GM12878 (cell line): ENCODE measurements at regions not wholly inside any gene's neighbourhood (a gene's known extent, or its start where the extent isn't known, plus 50 kb on each side); places are given as distances from the start of the nearest gene placed in this dataset.

Experiments
- ATAC-seq: fragments of 200-7000 bp; cut with Tn5 transposase; 3 replicates; pipeline ENCODE4 v1.9.1; 2020; ENCODE audit warnings: mild to moderate bottlenecking, moderate library complexity
- BruUV-seq: library from RNA; stranded (reverse); fragments of 400-500 nt; replicated peaks from 2 replicates; lab custom pipeline; 2021; lab: Mats Ljungman, UMichigan
- CTCF ChIA-PET: fragments of 300-600 bp; sonication (Branson Sonifier 250); formaldehyde crosslinking; extraction: SDS; loops from one replicate; lab custom pipeline; 2021; ENCODE audit warnings: inconsistent platforms; lab: Yijun Ruan, JAX
- POLR2A ChIA-PET: fragments of 350-600 bp; formaldehyde crosslinking; extraction: SDS; loops from one replicate; lab custom pipeline; 2021; ENCODE audit warnings: inconsistent platforms; lab: Charles Lee
- RAD21 ChIA-PET: fragments of 300-600 bp; sonication (Branson Sonifier 250); formaldehyde crosslinking; loops from one replicate; lab custom pipeline; 2023; ENCODE audit warnings: antibody characterized with exemption; ENCODE audit not compliant: unreplicated experiment; lab: Charles Lee
- SMC1A ChIA-PET: fragments of 300-600 bp; sonication (Branson Sonifier 250); formaldehyde crosslinking; loops from one replicate; lab custom pipeline; 2023; ENCODE audit not compliant: unreplicated experiment, uncharacterized antibody; lab: Charles Lee
- DNase-seq: peaks from one replicate; pipeline ENCODE4 v3.0.0-alpha.2; 2011; ENCODE audit warnings: low read depth, low spot score
- FAIRE-seq: peaks from 3 replicates; lab custom pipeline; 2011; peaks lifted over from hg19 to GRCh38; lab: Jason Lieb, UNC
- H2AFZ ChIP-seq: 2 replicates; pipeline ENCODE4 v1.6.0; 2011; ENCODE audit warnings: low read depth, low read length, control low read depth; ENCODE audit not compliant: control insufficient read depth
- H3K27ac ChIP-seq: 2 replicates; pipeline ENCODE4 v1.5.1; 2011; ENCODE audit warnings: control low read depth; ENCODE audit not compliant: control insufficient read depth, insufficient read depth
- H3K27me3 ChIP-seq, 2 experiments: replicated peaks in 1 of 2; 2 replicates each; pipeline versions ENCODE4 v1.6.0 to v1.6.1; 2011; ENCODE audit warnings: low read length in 1 of 2; ENCODE audit not compliant: control insufficient read depth in 2 of 2, insufficient read depth in 2 of 2
- H3K36me3 ChIP-seq, 2 experiments: 2 replicates each; pipeline ENCODE4 v1.5.1; 2011; ENCODE audit warnings: low read length in 1 of 2; ENCODE audit not compliant: control insufficient read depth in 2 of 2, insufficient read depth in 2 of 2
- H3K4me1 ChIP-seq: 2 replicates; pipeline ENCODE4 v1.6.1; 2011; ENCODE audit warnings: mild to moderate bottlenecking, low read length, moderate library complexity, mixed read lengths; ENCODE audit not compliant: control insufficient read depth, insufficient read depth
- H3K4me2 ChIP-seq: 2 replicates; pipeline ENCODE4 v1.6.0; 2011; ENCODE audit warnings: control low read depth; ENCODE audit not compliant: control insufficient read depth, insufficient read depth
- H3K4me3 ChIP-seq: fragments of 200-600 bp; sonication (generic); 2 replicates; pipeline ENCODE4 v1.5.1; 2016
- H3K79me2 ChIP-seq: 2 replicates; pipeline ENCODE4 v1.6.0; 2011; ENCODE audit warnings: low read length; ENCODE audit not compliant: control insufficient read depth, insufficient read depth
- H3K9ac ChIP-seq: 2 replicates; pipeline ENCODE4 v1.8.0; 2011; ENCODE audit warnings: low read length, control low read depth, mixed read lengths; ENCODE audit not compliant: control insufficient read depth, insufficient read depth
- H3K9me3 ChIP-seq: replicated peaks from 3 replicates; pipeline ENCODE4 v1.5.1; 2011; ENCODE audit warnings: mild to moderate bottlenecking, low read length; ENCODE audit not compliant: control insufficient read depth, insufficient read depth
- H4K20me1 ChIP-seq: 2 replicates; pipeline ENCODE4 v1.6.0; 2011; ENCODE audit not compliant: control insufficient read depth, insufficient read depth
- ATF2 ChIP-seq: IDR thresholded peaks from 2 replicates; pipeline ENCODE4 v1.6.1; 2012; ENCODE audit warnings: low read length, inconsistent platforms
- ATF7 ChIP-seq: fragments of 450-650 bp; IDR thresholded peaks from 2 replicates; pipeline ENCODE4 v1.6.1; 2016; ENCODE audit warnings: low read depth, mild to moderate bottlenecking
- BCL11A ChIP-seq: IDR thresholded peaks from 2 replicates; pipeline ENCODE4 v1.6.1; 2011; ENCODE audit warnings: low read depth, low read length
- CBFB ChIP-seq: IDR thresholded peaks from 2 replicates; pipeline ENCODE4 v1.6.1; 2016; ENCODE audit warnings: antibody characterized with exemption, low read depth
- CHD4 ChIP-seq: fragments of 200-600 bp; sonication (generic); IDR thresholded peaks from 2 replicates; pipeline ENCODE4 v1.6.1; 2016; ENCODE audit warnings: mild to moderate bottlenecking
- EP300 ChIP-seq, 2 experiments: fragments of 150-350 bp in 1 of 2; IDR thresholded peaks; 2 replicates each; pipeline ENCODE4 v1.6.1; 2011 to 2012; ENCODE audit warnings: low read depth in 2 of 2, low read length in 2 of 2, borderline replicate concordance in 1 of 2, improper control_type of control experiment in 1 of 2, inconsistent platforms in 1 of 2; ENCODE audit not compliant: control insufficient read depth in 1 of 2
- ESRRA ChIP-seq: IDR thresholded peaks from 2 replicates; pipeline ENCODE4 v1.6.1; 2012; ENCODE audit warnings: mild to moderate bottlenecking, low read length, improper control_type of control experiment
- EZH2 ChIP-seq: IDR thresholded peaks from 2 replicates; pipeline ENCODE4 v1.6.1; 2012; ENCODE audit warnings: low read depth, mild to moderate bottlenecking, control low read depth, inconsistent platforms, low read length, borderline replicate concordance; ENCODE audit not compliant: control insufficient read depth
- HDAC6 ChIP-seq: fragments of 200-600 bp; sonication (generic); IDR thresholded peaks from one replicate; pipeline ENCODE4 v1.8.0; 2017; ENCODE audit warnings: antibody characterized with exemption; ENCODE audit not compliant: unreplicated experiment
- IKZF1 ChIP-seq: fragments of 450-650 bp; conservative IDR thresholded peaks from 2 replicates; pipeline ENCODE4 v1.6.1; 2017; ENCODE audit warnings: antibody characterized with exemption, mild to moderate bottlenecking
- IKZF2 ChIP-seq, 2 experiments: fragments of 450-650 bp; IDR thresholded peaks; 2 replicates each; pipeline ENCODE4 v1.6.1; 2017; ENCODE audit warnings: mild to moderate bottlenecking in 2 of 2, moderate library complexity in 2 of 2
- IRF4 ChIP-seq: IDR thresholded peaks from 2 replicates; pipeline ENCODE4 v1.6.1; 2011; ENCODE audit warnings: low read depth, low read length
- JUND ChIP-seq: IDR thresholded peaks from 2 replicates; pipeline ENCODE4 v1.6.1; 2012; ENCODE audit warnings: low read depth, mild to moderate bottlenecking, low read length, improper control_type of control experiment, moderate library complexity
- MLLT1 ChIP-seq: fragments of 450-650 bp; IDR thresholded peaks from 2 replicates; pipeline ENCODE4 v1.6.1; 2016; ENCODE audit warnings: mild to moderate bottlenecking
- MTA3 ChIP-seq: IDR thresholded peaks from 2 replicates; pipeline ENCODE4 v1.6.1; 2012; ENCODE audit warnings: low read length, inconsistent platforms, borderline replicate concordance
- NFIC ChIP-seq: IDR thresholded peaks from 2 replicates; pipeline ENCODE4 v1.6.1; 2012; ENCODE audit warnings: low read depth, mild to moderate bottlenecking, inconsistent platforms, low read length, moderate library complexity
- NR2F1 ChIP-seq: fragments of 450-650 bp; conservative IDR thresholded peaks from 2 replicates; pipeline ENCODE4 v1.6.1; 2017; ENCODE audit warnings: mild to moderate bottlenecking
- PAX8 ChIP-seq: fragments of 450-650 bp; IDR thresholded peaks from 2 replicates; pipeline ENCODE4 v1.6.1; 2017; ENCODE audit warnings: mild to moderate bottlenecking, moderate library complexity
- POLR2AphosphoS2 ChIP-seq: IDR thresholded peaks from 2 replicates; pipeline ENCODE4 v1.6.1; 2011; ENCODE audit warnings: low read depth, mild to moderate bottlenecking, low read length, improper control_type of control experiment, moderate library complexity
- SMARCA5 ChIP-seq: fragments of 450-650 bp; IDR thresholded peaks from 2 replicates; pipeline ENCODE4 v1.6.1; 2017; ENCODE audit warnings: mild to moderate bottlenecking
- SMC3 ChIP-seq: IDR thresholded peaks from 2 replicates; pipeline ENCODE4 v1.6.1; 2011; ENCODE audit warnings: low read length, improper control_type of control experiment, borderline replicate concordance
- STAT1 ChIP-seq: fragments of 450-650 bp; conservative IDR thresholded peaks from 2 replicates; pipeline ENCODE4 v1.6.1; 2014; ENCODE audit warnings: antibody characterized with exemption, mild to moderate bottlenecking
- ZNF622 ChIP-seq: fragments of 450-650 bp; IDR thresholded peaks from 2 replicates; pipeline ENCODE4 v1.6.1; 2017; ENCODE audit warnings: mild to moderate bottlenecking, inconsistent platforms
- ZZZ3 ChIP-seq: IDR thresholded peaks from 2 replicates; pipeline ENCODE4 v1.6.1; 2011; ENCODE audit warnings: low read depth; ENCODE audit not compliant: control insufficient read depth, insufficient read length
- WGBS: methylation state at CpG from one replicate; pipeline ENCODE4 v1.1.6; 2016; ENCODE audit warnings: low lambda C conversion rate; ENCODE audit not compliant: insufficient replicate concordance, insufficient coverage; ENCODE audit errors: missing lambda C conversion rate; 5-methylcytosine and 5-hydroxymethylcytosine counted together
- in situ Hi-C: fragments of 300-500 bp; cut with MboI; formaldehyde crosslinking; loops from 9 replicates; pipeline ENCODE4 v1.14.3; 2018; ENCODE audit warnings: mixed read lengths
- intact Hi-C: fragments of 100-400 bp; cut with micrococcal nuclease; formaldehyde crosslinking; loops from one replicate; pipeline ENCODE4 v1.14.2; 2022; ENCODE audit not compliant: unreplicated experiment

- Histone ChIP-seq H3K9ac (no peak overlapping the region), H3K9me3 (no peaks in the 10 kb centered on the region), H3K36me3 (no peaks in the 10 kb centered on the region), H3K79me2 (no peaks in the 10 kb centered on the region), H3K4me1 (peaks cover 15% of the 10 kb centered on the region), H2AFZ (no peak overlapping the region), H3K4me3 (no peak overlapping the region), H3K27ac (no peak overlapping the region), H3K4me2 (no peak overlapping the region), H3K27me3 (no peaks in the 10 kb centered on the region), H4K20me1 (no peaks in the 10 kb centered on the region)
- intact Hi-C loops: loop anchor here (1.0 to 5.0 kb wide), 3 partner anchors 17 to 80 kb away; partner anchors contain the start of gene ATP1B1
- ATAC-seq (peak; percentile 73), FAIRE-seq (no peak), DNase-seq (peak; percentile 76)
- WGBS: 48% methylated on average over 8 of the region's 8 CpGs
- no TSS peak for BruUV-seq
- in situ Hi-C loops: no loop called here
- SMC1A ChIA-PET: interaction anchor here (0.5 to 13.7 kb wide), 13 partner anchors 8 to 133 kb away, joined by 3 to 343 read pairs (median 4); no protein-coding TSS in a partner anchor
- RAD21 ChIA-PET: interaction anchor here (1.0 to 9.0 kb wide), 13 partner anchors 15 to 391 kb away, joined by 3 to 112 read pairs (median 6); no protein-coding TSS in a partner anchor
- CTCF ChIA-PET: interaction anchor here (0.9 to 4.0 kb wide), 10 partner anchors 14 to 685 kb away, joined by 3 to 26 read pairs (median 5); no protein-coding TSS in a partner anchor
- POLR2A ChIA-PET: interaction anchor here (0.5 to 6.8 kb wide), 6 partner anchors 15 to 860 kb away, joined by 3 to 52 read pairs (median 4); no protein-coding TSS in a partner anchor
- TF ChIP-seq EZH2 (no peak), NR2F1 (peak; percentile 78), ATF2 (no peak), ESRRA (peak; percentile 57; the same call in 1 of the 2 replicates), CHD4 (no peak), MLLT1 (peak; percentile 46), PAX8 (no peak), ATF7 (peak; percentile 68), POLR2AphosphoS2 (no peak), ZNF622 (no peak), HDAC6 (no peak), ZZZ3 (no peak), NFIC (0 out of 2 replicates have a peak, but pooled peaks have one; percentile 9), IKZF2 (IDR thresholded peaks at IDR 0.05) (peak; percentile 74 to 79; a peak in 3 of 4 replicates), MTA3 (no peak), SMARCA5 (0 out of 2 replicates have a peak, but pooled peaks have one; percentile 15), EP300 (IDR thresholded peaks at IDR 0.05; ENCODE audit: borderline replicate concordance in 1 of 2, control insufficient read depth in 1 of 2, low read depth in 2 of 2, low read length in 2 of 2) (peak in 1 of 2 experiments; percentile 10; a peak in 1 of 4 replicates), STAT1 (no peak), JUND (0 out of 2 replicates have a peak, but pooled peaks have one; percentile 35), CBFB (no peak), IKZF1 (peak; percentile 81), IRF4 (peak; percentile 37; the same call in 1 of the 2 replicates), SMC3 (peak; percentile 2; the same call in 1 of the 2 replicates), BCL11A (peak; percentile 90)
Observed at GRCh38 chr1:169027607-169028320, 78.7 kb upstream of the ATP1B1 start.
